EH (cell line): ENCODE measurements at regions not wholly inside any gene's neighbourhood (a gene's known extent, or its start where the extent isn't known, plus 50 kb on each side); places are given as distances from the start of the nearest gene placed in this dataset.

Experiments used
- DNase-seq: peaks from one replicate; pipeline ENCODE4 v3.0.0-alpha.2; 2015; ENCODE audit warnings: low read depth

DNA sequence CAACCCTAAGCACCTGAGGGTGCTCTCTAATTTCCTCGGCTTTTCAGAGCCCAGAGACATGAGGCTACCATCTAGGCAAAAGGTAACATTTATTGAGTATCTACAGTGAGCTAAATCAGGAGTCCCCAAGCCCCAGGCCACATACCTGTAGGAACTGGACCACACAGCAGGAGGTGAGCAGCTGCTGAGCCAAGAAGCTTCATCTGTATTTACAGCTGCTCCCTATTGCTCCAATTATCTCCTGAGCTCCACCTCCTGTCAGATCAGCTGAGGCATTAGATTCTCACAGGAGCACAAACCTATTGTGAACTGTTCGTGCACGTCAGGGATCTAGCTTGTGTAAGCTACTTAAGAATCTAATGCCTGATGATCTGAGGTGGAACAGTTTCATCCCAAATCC, 70.2 kb downstream of the RND3 start:
- no peak for DNase-seq

DNA sequence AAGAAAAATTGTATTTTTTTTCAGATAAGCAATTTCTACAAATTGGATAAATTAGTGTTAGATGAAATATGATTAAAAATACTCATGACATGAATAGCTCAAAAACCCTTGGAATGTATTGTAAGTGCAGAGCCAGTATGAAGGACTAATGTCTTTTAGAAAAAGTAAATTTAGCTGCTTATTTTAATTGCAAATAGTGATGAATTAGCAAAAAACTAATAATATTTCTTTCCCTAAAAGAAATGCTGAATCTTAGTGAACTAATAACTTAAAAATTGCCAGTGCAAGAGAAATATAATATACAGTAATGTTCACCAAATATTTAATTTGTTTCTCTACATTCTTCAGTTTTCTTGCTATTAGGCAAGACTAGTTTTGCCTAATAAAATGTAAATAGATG, 72.4 kb downstream of the RND3 start:
- DNase-seq: no peak

DNA sequence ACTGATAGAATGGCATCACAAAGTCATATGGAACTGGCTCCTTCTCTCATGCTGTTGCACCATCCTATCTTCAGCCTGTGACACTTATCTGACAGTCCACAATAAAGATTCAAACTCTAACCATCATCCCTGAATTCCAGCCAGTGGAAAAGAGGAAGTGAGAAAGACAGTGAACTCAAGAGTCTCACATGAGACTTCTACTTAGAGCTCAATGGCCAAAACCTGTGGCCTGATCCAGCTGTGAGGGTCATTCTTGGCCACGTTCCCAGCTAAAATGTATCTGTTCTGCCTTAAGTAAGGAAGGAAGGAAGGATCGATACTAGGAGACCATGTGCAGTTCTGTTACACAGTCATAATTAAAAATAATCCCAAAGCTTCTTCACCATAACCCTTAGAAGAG, 73.6 kb downstream of the RND3 start:
- no peak for DNase-seq

DNA sequence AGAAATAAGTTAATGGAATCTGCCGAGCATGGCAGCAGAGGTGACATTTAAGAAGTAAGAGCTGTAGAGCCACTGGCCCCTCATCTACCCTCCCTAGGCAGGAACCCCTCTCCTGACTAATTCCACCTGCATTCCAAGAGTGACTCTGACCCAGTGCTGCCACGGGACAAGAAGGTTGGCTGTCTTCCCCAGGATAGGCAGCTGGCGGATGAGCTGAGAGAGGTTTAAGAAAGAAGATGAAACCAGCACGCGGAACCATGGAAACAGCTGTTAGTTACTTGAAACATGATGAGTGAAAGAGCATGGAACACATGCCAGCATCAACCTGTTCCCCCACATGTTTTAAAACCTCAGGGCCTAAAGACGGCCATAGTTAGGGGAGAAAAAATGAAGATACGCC, 74.1 kb downstream of the RND3 start:
- DNase-seq: no peak

DNA sequence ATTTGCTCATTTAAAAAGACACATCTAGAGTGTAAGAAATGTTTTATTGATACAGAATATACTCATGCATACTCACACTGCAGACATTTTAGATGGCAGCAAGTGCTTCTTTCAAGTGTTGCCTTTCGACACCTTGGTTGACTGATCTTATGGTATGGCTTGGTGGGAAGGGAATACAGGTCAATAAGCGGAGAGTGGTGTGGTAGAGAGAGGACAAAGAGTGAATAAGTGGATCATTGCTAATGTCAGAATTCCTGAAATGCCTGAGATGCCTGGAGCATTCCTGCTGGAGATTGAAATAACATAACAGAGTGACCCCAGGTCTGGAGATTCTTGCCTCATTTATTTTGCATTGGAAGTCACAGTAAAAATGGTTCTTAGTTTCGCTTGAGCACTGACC, 76.7 kb downstream of the RND3 start:
- peak; percentile 77 for DNase-seq

DNA sequence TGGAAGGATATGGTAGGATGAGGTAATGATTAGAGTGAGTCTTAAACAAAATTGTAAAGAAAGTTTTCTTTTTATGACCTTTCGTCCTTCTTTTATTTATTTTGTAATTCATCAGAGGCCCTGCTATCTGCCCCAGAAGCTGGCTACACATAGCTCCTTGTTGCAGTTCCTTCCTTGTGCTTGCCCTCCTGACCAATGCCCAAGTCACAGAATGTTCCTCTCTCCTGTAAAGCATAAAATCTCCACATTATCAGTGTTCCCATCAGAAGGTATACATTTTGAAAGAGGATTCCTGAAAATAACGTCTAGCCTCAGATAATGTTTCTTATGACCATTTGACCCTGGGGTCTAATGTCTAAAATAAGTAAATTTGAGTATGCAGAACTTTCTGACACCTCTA, 78.3 kb downstream of the RND3 start:
- DNase-seq: no peak

DNA sequence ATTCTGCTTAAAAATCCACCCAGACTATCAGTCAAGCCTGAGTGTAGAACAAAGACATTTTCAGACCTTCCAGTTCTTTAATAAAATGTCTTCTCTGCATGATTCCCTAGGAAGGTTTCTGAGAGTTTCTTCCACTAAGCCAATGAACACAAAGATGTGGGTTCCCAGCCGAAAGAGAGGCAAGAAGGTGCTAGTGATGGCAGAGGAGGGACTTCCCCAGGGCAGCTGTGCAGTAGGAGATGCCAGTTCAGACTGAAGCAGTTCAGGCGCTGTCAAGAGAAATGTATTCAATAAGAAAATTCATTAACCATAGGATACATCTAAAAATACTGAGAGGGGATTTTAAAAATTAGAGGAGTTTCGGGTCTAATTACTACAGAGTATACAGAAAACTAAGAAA, 83.3 kb downstream of the RND3 start:
- no peak for DNase-seq

DNA sequence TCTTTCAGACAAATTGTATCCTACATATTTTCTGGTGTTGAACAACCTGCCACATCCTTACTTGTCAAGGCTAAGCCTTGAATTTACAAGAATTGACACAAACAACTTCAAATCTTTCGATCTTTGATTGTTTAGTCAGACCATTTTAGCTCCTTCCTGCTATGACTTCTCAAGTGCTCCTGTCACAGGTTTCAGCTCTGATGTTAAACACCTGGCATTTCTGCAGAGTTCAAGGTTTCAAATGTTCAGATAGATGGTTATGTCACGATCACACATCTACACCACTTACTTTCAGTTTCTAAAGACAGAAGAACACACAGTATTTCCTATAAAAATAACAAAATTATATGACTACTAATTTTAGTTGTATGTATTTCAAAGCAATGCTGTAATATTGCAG, 84.0 kb downstream of the RND3 start:
- no peak for DNase-seq

DNA sequence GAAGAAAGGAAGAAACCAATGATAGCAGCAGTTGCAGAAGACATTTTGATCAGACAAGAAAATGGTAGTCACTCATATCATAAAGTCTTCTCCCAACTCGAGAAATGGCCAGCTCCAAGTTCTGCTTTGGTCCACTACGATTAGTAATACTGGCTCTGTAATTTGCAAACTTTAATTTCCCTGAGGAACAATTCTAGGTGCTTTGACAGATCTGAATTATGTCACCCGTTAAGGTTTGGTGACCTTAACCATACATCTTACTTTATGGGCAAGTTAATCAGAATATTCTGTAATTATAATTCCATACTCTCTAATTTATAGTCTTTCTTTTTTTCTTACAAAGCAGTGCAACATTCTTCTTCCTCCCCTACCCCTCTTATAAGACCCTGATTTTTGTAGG, 84.5 kb downstream of the RND3 start:
- DNase-seq: no peak

DNA sequence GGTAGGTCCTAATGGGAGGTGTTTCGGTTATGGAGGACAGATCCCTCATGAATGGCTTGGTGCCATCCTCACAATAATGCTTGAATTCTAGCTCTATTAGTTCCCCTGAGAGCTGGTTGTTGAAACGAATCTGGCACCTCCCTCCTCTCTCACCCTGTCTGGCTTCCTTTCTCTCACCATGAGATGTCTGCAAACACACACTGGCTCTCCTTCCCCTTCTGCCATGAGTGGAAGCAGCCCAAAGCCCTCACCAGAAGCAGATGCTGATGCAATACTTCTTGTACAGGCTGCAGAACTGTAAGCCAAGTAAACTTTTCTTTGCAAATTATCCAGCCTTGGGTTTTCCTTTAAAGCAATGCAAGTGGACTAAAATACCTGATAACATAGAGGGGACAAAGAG, 86.6 kb downstream of the RND3 start:
- no peak for DNase-seq

DNA sequence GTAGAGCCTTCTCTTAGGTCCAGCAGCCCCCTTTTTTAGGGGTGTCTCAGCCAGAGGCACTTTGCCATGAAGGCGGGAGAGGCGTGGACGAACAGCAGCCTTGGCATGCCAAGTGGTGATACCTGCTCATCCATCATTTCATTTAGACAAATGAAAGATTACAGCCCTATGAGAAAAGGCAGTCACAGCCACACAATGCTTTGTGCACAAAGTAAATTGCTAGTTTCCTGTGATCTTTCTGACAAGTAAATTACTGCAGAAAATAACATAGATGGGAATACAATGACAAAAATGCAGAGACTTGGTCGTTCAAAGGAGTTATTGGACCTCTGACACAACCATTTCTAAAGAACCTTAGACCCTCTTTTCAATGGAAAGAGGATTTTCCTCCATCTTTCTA, 94.9 kb downstream of the RND3 start:
- no peak for DNase-seq

DNA sequence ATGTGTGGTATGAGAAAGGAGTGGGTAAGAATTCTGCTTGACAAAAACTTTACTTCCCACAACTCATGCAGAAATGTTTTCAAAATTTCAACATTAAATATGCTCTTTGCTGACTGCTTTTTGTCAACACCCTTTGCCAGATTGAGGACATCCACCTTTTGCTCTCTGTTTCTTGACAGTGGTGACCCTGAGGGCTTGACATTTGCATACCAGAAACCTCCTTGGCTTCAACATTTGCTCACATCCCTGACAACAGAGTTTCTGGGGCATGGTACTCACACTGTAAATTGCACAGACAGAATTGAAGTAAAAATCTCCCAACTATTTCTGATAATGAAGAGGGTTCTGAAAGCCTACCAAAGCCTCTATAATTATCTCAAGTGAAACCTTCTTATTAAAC, 95.7 kb downstream of the RND3 start:
- DNase-seq: no peak

DNA sequence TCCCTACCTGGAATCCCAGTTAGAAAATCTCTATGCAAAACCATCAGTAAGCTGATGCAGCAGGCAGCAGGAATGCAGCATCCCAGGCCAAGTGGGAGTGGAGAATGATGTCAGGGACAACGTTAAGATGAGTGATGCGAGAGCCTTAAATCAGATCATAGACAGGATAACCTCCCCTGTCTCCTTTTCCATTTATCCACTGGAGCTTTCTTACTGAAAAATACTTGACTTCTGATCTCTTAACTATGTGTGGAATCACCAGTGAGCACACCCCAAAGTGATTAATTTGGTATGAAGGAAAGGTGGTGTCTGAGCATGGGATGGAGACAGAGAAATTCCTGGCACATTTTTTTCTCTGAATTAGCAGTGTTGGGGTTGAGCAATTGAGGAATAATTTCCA, 98.0 kb downstream of the RND3 start:
- DNase-seq: peak; percentile 78

DNA sequence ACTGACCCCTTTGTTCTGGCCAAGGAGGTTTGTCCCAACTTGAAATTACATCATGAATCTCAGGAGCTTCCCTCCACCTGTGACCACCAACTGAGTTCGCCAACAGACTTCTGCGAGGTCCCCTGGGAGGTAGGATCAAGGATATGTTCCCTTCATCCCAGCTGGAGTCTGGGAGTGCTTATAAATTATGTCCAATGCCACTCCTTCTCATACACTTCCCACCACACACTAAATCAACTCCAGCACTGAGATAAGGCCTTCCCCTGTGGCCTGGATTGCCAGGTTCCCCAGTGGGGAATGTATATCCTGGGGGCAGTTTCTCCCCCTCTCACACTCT, 99.2 kb downstream of the RND3 start:
- DNase-seq: peak; percentile 15

DNA sequence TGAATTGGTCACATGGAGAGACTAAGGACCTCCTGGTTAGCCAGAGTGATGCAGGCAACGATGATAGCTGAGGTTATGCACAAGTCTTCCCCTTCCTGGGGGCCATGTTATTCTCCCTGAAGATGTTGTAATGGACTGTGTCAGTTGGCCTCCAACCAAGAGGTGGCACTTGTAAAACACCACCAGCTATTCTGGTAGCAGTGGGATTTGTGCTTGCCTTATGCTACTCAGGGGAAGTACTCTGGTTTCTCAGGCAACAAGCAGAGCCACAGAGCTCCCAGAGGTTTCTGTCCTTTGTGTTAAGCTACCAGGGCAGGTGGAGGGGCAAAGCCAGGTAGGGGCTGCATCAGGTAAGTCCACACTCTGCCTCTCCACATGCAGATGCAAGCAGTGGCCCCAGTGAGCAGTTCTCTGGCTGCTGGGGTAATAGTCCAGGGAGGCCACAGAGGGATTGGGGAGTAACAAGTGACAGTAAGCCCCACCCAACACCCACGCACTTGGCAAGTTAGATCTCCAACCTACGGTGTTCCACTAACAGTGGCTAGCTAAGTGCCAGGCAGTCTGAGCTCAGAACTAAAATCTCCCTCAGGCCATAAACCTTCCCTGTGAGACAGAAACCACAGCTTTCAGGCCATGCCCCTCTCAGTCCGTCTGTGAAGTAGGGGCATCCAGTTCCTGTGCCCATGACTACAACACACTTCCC, 99.7 kb downstream of the RND3 start:
- peak; percentile 47 for DNase-seq

DNA sequence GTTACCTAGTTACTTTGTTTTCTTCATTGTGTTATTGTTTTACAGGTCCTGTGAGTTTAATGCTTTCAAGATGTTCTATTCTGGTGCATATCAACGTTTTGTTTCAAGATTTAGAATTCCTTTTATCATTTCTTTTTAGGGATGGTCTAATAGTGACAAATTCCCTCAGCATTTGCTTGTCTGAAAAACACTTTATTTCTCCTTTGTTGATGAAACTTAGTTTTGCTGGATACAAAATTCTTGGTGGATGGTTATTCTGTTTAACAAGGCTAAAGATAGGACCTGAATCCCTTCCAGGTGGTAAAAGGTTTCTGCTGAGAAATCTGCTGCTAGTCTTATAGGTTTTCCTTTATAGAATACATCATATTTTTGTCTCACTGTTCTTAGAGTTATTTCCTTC, 102.3 kb downstream of the RND3 start:
- DNase-seq: no peak

DNA sequence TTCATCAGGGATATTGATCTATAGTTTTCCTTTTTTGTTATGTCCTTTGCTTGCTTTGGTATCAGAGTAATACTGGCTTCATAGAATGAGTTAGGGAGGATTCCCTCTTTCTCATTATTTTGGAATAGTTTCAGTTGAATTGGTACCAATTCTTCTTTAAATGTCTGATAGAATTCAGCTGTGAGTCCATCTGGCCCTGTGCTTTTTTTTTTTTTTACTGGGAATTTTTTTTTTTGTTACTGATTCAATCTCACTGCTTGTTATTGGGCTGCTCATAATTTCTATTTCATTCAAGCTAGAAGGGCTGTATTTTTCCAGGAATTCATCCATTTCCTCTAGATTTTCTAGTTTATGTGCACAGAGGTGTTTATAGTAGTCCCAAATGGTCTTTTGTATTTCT, 103.9 kb downstream of the RND3 start:
- DNase-seq: no peak

DNA sequence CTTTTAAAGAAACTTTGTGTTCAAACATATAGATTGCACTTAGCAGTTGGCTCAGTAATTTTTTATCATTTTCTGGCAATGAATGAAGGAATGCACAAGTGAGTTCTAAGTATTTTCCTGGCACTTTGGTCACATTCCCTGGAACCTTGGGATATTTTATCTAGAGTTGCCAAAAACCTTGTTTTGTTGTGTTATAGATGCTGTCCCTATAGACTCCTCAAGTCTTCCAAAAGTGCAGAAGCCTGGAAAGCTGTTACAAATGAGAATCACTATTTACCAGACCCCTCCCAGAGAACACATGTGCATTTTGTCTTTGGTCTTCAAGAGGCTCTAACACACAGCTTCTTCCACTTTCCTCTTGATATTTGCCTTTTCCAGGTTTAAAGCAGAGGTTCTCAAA, 108.3 kb downstream of the RND3 start:
- no peak for DNase-seq

DNA sequence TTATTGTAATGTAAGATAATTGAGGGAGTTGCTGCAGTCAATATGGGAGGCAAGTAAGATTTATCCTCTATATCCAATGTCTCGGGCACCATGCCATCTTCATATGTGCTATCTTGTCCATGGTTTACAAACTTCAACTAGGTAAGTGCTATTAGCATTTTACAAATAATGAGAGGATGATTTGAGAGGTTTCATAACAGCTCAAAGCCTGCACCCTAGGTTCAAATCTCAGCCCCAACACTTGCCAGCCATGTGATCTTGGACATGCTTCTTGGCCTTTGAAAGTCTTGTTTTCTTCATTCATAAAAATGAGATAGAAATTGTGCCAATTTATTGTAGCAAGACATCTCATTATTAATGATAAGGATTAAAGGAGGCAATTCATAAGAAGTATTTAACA, 108.8 kb downstream of the RND3 start:
- DNase-seq: no peak

DNA sequence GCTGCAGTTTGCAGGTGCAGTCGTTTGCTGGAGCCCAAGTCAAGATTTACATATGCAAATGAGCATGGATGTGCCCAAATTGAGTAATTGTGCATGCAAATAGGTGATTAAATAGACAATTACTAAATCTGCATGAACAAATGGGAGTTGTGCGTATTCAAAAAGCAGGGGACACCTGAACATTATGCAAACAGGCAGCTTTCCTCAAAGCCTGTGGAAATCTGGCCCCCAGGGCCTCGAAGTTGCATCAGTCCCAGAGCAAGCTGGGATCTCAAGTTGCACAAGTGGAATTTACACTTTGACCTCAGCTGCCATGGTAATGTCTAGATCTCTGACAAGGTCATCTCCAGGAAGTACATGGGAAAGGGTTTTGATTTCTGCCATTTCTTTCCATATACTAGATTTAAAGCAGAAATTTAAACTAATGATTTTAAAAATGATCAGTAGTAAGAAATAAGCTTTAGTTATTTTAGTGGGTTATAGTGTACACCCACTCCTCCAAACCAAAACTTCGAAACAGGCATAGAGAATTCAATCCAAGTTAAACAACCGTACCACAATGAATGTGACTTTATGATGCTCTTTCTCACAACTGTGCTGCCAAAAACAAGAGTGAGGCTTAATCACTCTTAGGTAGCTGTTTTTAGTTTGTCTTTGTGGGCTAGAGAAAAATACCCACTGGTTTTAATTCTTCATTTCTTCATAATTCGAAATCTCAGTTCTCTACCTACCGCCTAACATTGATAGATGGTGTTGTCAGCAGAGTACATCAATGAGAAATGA, 110.7 kb downstream of the RND3 start:
- peak; percentile 35 for DNase-seq

DNA sequence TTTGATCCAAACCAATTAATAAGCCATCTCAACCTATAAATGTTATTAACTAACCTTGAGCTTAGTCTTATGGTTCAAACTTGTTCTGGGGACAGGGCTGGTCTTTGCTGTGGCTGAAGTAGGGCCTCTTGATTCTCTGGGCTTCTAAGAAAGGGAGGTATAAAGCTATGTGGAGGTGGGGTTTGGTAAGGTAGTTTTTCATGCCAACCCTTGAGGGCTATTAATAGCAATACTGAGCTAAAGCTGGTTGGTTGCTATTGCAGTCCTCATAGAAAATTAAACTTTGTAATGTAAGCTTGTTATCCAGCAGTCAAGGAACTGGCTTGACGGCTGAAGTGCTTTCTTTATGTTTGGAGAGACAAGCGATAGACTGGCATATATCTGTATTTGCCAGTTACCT, 112.1 kb downstream of the RND3 start:
- no peak for DNase-seq

DNA sequence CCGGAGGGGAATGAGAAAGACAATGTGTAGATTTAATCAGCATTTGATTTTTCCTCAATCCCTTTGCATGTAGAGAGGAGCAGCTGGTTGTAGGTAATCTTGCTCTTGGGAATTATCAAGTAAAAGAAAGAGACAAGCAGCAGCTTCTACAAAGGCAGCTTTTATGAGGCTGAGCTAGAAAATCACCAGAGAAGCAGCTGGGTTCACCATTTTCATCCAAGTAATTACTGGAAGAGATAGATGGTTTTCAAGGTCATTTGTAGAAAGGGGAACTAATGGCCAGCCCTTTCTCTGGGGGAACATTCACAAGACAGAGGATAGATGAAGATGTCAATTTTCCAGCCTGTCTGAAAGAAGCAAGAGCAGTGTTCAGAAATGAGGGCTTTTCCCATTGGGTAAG, 113.0 kb downstream of the RND3 start:
- no peak for DNase-seq

DNA sequence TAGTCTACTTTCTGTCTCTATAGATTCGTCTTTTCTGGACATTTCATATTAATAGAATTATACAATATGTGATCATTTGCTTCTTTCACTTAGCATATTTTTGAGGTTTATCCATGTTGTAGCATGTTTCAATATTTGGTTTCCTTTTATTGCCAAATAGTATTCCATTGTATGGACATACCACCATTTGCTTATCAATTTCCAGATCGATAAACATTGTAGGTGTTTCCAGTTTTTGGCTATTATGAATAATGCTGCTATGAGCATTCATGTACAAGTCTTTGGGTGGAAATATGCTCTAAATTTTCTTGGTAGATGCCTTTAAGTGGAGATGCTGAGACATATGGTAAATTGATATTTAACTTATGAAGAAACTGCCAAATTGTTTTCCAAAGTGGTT, 114.1 kb downstream of the RND3 start:
- DNase-seq: no peak
